BJ (cell line): ENCODE measurements at regions not wholly inside any gene's neighbourhood (a gene's known extent, or its start where the extent isn't known, plus 50 kb on each side); places are given as distances from the start of the nearest gene placed in this dataset.
"Not testable (repeated sequence)": the region's sequence is repeated elsewhere in the genome, so short reads cannot be mapped to it uniquely, and the experiment has no call there.

Experiments used
- CTCF ChIA-PET: fragments of 350-600 bp; formaldehyde crosslinking; extraction: SDS; loops from one replicate; lab custom pipeline; 2021; ENCODE audit warnings: antibody characterized with exemption, inconsistent platforms; lab: Yijun Ruan, JAX
- POLR2A ChIA-PET: fragments of 300-600 bp; sonication (Branson Sonifier 250); formaldehyde crosslinking; extraction: SDS; loops from one replicate; lab custom pipeline; 2021; ENCODE audit warnings: antibody characterized with exemption; lab: Charles Lee
- DNase-seq: peaks from one replicate; pipeline ENCODE4 v3.0.0-alpha.2; 2011; ENCODE audit warnings: low read depth
- H3K27me3 ChIP-seq: 2 replicates; pipeline ENCODE4 v1.6.0; 2011; ENCODE audit warnings: low read length; ENCODE audit not compliant: control insufficient read depth, insufficient read depth
- H3K36me3 ChIP-seq: 2 replicates; pipeline ENCODE4 v1.5.1; 2011; ENCODE audit warnings: low read length; ENCODE audit not compliant: control insufficient read depth, insufficient read depth
- H3K4me3 ChIP-seq: 2 replicates; pipeline ENCODE4 v1.5.1; 2011; ENCODE audit warnings: low read depth, mild to moderate bottlenecking, control low read depth, low read length
- TF ChIP-seq, protein P1 (sequence below): IDR thresholded peaks from 2 replicates; pipeline ENCODE4 v1.5.1; 2011; ENCODE audit warnings: low read depth, mild to moderate bottlenecking, control low read depth, inconsistent platforms, low read length, moderate library complexity; ENCODE audit not compliant: insufficient read depth

DNA sequence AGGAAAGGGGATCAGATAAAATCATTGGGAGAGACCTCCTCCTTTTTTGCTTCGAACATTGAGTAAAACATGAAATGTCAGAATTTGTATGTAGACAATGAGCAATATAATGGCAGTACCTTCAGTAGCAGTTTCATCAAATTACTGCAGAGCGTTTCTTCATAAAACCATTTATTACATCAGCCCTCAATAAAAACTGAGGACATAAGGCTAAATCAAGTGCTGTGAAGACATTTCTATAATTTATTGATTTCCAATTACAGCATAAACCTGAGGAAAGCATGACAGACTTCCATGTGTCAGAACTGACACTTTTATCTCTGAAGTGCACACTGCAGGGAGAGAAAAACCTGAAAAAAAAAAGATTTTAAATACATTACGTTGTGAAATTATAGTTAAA lies 172.6 kb upstream of the ZNF804B start:
- no peaks in the 10 kb centered on the region for H3K36me3 ChIP-seq
- DNase-seq = no peak
- TF ChIP-seq, protein P1, sequence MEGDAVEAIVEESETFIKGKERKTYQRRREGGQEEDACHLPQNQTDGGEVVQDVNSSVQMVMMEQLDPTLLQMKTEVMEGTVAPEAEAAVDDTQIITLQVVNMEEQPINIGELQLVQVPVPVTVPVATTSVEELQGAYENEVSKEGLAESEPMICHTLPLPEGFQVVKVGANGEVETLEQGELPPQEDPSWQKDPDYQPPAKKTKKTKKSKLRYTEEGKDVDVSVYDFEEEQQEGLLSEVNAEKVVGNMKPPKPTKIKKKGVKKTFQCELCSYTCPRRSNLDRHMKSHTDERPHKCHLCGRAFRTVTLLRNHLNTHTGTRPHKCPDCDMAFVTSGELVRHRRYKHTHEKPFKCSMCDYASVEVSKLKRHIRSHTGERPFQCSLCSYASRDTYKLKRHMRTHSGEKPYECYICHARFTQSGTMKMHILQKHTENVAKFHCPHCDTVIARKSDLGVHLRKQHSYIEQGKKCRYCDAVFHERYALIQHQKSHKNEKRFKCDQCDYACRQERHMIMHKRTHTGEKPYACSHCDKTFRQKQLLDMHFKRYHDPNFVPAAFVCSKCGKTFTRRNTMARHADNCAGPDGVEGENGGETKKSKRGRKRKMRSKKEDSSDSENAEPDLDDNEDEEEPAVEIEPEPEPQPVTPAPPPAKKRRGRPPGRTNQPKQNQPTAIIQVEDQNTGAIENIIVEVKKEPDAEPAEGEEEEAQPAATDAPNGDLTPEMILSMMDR = no peak
- ChIA-PET CTCF (no interaction called here), POLR2A (no interaction called here)
- no peaks in the 10 kb centered on the region for H3K27me3 ChIP-seq
- H3K4me3 ChIP-seq = no peak overlapping the region

GRCh38 chr7:88586219-88586618 lies 173.3 kb upstream of the ZNF804B start:
- Histone ChIP-seq H3K27me3 (no peaks in the 10 kb centered on the region), H3K4me3 (no peak overlapping the region), H3K36me3 (no peaks in the 10 kb centered on the region)
- TF ChIP-seq, protein P1 = no peak
- POLR2A ChIA-PET = no interaction called here
- CTCF ChIA-PET = no interaction called here
- no peak for DNase-seq

GRCh38 chr7:88576720-88577119 lies 182.8 kb upstream of the ZNF804B start:
- Histone ChIP-seq H3K4me3 (no peak overlapping the region), H3K36me3 (no peaks in the 10 kb centered on the region), H3K27me3 (no peaks in the 10 kb centered on the region)
- ChIA-PET POLR2A (no interaction called here), CTCF (no interaction called here)
- no peak for DNase-seq
- TF ChIP-seq, protein P1 = no peak

DNA sequence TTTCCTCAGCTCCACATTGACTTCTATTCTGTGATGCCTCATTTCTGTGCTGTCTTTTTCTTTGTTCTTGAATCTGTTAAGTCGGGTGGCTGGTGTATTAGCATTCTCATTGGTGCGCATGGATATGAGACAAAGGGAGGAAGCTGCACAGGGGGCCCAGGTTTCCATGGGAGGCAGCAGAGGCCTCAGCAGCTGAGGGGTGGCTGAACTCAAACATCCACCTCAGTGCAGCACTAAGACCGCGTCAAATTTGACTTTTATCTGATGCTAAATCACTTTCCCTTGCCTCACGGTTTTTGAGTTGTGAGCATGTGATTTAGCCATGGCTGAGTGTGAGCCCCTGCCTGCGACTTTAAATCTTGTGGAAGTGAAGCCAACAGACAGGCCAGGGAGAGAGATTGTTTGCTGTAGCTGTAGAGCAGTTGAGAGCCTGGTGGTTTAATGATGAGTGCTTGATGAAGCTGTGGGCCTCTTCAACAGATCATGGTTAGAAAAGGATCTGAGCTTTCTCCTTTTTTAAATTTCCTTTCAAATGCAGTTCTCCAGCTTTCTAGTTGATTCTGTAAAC lies 193.3 kb upstream of the ZNF804B start:
- ChIA-PET POLR2A (no interaction called here), CTCF (no interaction called here)
- no peak for DNase-seq
- no peaks in the 10 kb centered on the region for H3K36me3 ChIP-seq
- TF ChIP-seq, protein P1 = no peak
- no peak overlapping the region for H3K4me3 ChIP-seq
- H3K27me3 ChIP-seq = no peaks in the 10 kb centered on the region

GRCh38 chr7:88565401-88565800 lies 194.1 kb upstream of the ZNF804B start:
- no peaks in the 10 kb centered on the region for H3K36me3 ChIP-seq
- POLR2A ChIA-PET = no interaction called here
- TF ChIP-seq, protein P1 = no peak
- CTCF ChIA-PET = no interaction called here
- H3K27me3 ChIP-seq = no peaks in the 10 kb centered on the region
- H3K4me3 ChIP-seq = no peak overlapping the region
- no peak for DNase-seq

DNA sequence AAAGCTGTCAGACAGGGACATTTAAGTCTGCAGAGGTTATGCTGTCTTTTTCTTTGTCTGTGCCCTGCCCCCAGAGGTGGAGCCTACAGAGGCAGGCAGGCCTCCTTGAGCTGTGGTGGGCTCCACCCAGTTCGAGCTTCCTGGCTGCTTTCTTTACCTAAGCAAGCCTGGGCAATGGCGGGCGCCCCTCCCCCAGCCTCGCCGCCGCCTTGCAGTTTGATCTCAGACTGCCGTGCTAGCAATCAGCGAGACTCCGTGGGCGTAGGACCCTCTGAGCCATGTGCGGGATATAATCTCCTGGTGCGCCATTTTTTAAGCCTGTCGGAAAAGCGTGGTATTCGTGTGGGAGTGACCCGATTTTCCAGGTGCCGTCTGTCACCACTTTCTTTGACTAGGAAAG lies 203.1 kb upstream of the ZNF804B start:
- CTCF ChIA-PET = not testable (repeated sequence)

DNA sequence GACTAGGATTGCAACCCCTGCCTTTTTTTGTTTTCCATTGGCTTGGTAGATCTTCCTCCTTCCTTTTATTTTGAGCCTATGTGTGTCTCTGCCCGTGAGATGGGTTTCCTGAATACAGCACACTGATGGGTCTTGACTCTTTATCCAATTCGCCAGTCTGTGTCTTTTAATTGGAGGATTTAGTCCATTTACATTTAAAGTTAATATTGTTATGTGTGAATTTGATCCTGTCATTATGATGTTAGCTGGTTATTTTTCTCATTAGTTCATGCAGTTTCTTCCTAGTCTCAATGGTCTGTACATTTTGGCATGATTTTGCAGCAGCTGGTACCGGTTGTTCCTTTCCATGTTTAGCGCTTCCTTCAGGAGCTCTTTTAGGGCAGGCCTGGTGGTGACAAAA lies 204.7 kb upstream of the ZNF804B start:
- H3K4me3 ChIP-seq, POLR2A ChIA-PET, DNase-seq, H3K36me3 ChIP-seq, CTCF ChIA-PET, H3K27me3 ChIP-seq: not testable (repeated sequence)

More for the DNA sequence above, 203.1 kb upstream of the ZNF804B start:
- H3K4me3 ChIP-seq, H3K36me3 ChIP-seq, POLR2A ChIA-PET, H3K27me3 ChIP-seq, DNase-seq: not testable (repeated sequence)
